ENCODE measurements at regions not wholly inside any gene's neighbourhood (a gene's known extent, or its start where the extent isn't known, plus 50 kb on each side); places are given as distances from the start of the nearest gene placed in this dataset.
"Not testable (repeated sequence)": the region's sequence is repeated elsewhere in the genome, so short reads cannot be mapped to it uniquely, and the experiment has no call there.

DNA sequence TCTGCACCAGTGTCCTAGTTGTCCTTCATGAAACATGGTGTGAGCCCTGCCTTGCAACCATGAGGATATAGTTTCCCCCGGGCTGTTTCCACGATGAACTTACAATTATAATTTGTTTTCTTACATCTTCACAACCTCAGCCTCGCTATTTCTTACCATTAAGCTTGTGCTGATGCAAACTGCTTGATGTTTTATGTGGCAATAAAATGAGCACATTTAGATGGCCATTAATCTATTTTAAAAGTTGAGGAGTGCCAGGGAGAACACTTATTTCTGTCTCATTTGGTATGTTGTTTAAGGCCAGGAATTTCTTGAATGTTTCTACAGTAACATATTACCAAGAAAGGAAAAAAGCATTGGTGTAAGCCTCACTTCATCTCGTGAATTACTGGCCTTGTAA is 214.5 kb upstream of the SLC8A1 start:
- TF ChIP-seq, protein P1, sequence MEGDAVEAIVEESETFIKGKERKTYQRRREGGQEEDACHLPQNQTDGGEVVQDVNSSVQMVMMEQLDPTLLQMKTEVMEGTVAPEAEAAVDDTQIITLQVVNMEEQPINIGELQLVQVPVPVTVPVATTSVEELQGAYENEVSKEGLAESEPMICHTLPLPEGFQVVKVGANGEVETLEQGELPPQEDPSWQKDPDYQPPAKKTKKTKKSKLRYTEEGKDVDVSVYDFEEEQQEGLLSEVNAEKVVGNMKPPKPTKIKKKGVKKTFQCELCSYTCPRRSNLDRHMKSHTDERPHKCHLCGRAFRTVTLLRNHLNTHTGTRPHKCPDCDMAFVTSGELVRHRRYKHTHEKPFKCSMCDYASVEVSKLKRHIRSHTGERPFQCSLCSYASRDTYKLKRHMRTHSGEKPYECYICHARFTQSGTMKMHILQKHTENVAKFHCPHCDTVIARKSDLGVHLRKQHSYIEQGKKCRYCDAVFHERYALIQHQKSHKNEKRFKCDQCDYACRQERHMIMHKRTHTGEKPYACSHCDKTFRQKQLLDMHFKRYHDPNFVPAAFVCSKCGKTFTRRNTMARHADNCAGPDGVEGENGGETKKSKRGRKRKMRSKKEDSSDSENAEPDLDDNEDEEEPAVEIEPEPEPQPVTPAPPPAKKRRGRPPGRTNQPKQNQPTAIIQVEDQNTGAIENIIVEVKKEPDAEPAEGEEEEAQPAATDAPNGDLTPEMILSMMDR (IDR thresholded peaks at IDR 0.05) = no peak
- Histone ChIP-seq H3K27ac (no peak overlapping the region), H3K27me3 (no peaks in the 10 kb centered on the region), H3K9me3 (no peaks in the 10 kb centered on the region), H3K4me1 (ENCODE audit: control insufficient read depth in 1 of 2, insufficient read depth in 1 of 2, low read depth in 1 of 2, low read length in 1 of 2) (peaks cover 8 to 11% of the 10 kb centered on the region in 2 experiments), H3K4me3 (ENCODE audit: low read depth in 1 of 2, low read length in 1 of 2) (no peak overlapping the region), H3K36me3 (no peaks in the 10 kb centered on the region)

DNA sequence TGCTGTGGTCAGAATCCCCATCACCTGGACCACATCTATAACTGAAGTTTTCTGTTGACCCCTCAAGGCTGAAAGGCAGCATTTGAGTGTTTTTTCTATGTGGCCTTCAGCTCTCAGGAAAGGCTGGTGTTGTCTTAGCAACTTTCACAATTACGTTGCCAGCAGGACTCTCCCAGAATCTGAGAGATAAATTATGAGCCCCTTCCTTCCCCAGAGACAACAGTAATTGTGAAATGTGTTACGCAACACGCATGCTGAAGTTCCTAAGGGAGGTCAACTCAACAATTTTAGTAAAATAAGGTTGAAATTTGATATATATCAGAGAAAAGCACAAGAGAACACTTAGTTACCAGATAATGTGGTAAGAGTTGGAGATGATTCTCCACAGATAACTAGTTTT is 216.5 kb upstream of the SLC8A1 start:
- H3K9me3 ChIP-seq = no peaks in the 10 kb centered on the region
- H3K27ac ChIP-seq = no peak overlapping the region
- no peaks in the 10 kb centered on the region for H3K27me3 ChIP-seq
- H3K4me1 ChIP-seq (ENCODE audit: control insufficient read depth in 1 of 2, insufficient read depth in 1 of 2, low read depth in 1 of 2, low read length in 1 of 2) = peaks cover 8 to 11% of the 10 kb centered on the region in 2 experiments
- H3K4me3 ChIP-seq (ENCODE audit: low read depth in 1 of 2, low read length in 1 of 2) = no peak overlapping the region
- H3K36me3 ChIP-seq = no peaks in the 10 kb centered on the region
- TF ChIP-seq, protein P1 (IDR thresholded peaks at IDR 0.05) = no peak

- not testable (repeated sequence) for H3K27ac ChIP-seq; H3K4me1 ChIP-seq (ENCODE audit: control insufficient read depth in 1 of 2, insufficient read depth in 1 of 2, low read depth in 1 of 2, low read length in 1 of 2); H3K27me3 ChIP-seq; H3K4me3 ChIP-seq (ENCODE audit: low read depth in 1 of 2, low read length in 1 of 2); H3K9me3 ChIP-seq; H3K36me3 ChIP-seq
These were observed 224.4 kb upstream of the SLC8A1 start for GRCh38 chr2:40676134-40676790.

GRCh38 chr2:40680547-40680946 is 228.7 kb upstream of the SLC8A1 start:
- TF ChIP-seq, protein P1 (IDR thresholded peaks at IDR 0.05) = no peak
- peak overlapping the region; percentile 47 for H3K27ac ChIP-seq
- peak overlapping the region in 1 of 2 experiments; percentile 15 for H3K4me3 ChIP-seq (ENCODE audit: low read depth in 1 of 2, low read length in 1 of 2)
- H3K36me3 ChIP-seq = no peaks in the 10 kb centered on the region
- H3K27me3 ChIP-seq = no peaks in the 10 kb centered on the region
- H3K9me3 ChIP-seq = no peaks in the 10 kb centered on the region
- peaks cover 0 to 10% of the 10 kb centered on the region in 2 experiments for H3K4me1 ChIP-seq (ENCODE audit: control insufficient read depth in 1 of 2, insufficient read depth in 1 of 2, low read depth in 1 of 2, low read length in 1 of 2)

DNA sequence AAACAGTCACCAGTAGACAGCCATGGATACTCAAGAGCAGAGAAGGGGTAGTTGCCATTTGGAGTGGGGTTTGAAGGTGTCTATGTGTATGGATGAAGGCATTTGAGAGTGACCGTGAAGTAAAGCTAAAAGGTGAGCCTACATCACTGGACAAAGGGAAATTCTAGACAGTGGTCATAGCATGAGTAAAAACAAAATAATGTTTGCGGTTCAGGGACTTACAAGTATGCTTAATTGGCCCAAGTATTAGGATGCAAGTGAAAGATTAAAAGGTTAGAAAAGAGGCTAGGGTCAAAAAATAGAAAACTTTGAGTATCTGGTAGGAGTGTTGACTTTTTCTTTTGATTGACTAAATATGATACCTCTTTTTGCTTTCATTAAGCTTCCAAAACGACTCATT is 238.1 kb upstream of the SLC8A1 start:
- Histone ChIP-seq H3K36me3 (no peaks in the 10 kb centered on the region), H3K9me3 (no peaks in the 10 kb centered on the region), H3K27ac (no peak overlapping the region), H3K27me3 (no peaks in the 10 kb centered on the region), H3K4me3 (ENCODE audit: low read depth in 1 of 2, low read length in 1 of 2) (no peak overlapping the region), H3K4me1 (ENCODE audit: control insufficient read depth in 1 of 2, insufficient read depth in 1 of 2, low read depth in 1 of 2, low read length in 1 of 2) (no peaks in the 10 kb centered on the region)
- TF ChIP-seq, protein P1 (IDR thresholded peaks at IDR 0.05) = no peak

DNA sequence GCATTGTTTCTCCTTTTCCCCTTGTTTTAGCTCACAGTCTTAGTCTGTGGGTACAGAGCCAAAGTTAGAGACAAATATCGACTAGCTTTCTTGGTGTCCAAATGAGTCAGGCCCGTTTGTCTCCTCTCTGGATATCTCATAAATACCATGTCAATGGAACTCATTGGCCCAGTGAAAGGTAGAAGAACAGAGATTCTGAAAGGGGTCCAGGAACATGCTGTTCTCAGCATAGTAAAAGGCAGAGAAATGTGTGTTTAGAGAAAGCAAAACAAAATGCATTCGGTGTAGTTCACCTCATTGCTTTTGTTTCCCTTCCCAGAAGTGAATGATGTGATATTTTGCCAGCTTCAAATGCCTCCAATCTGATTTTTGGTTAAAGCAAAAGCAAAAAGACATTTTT is 238.6 kb upstream of the SLC8A1 start:
- no peaks in the 10 kb centered on the region for H3K9me3 ChIP-seq
- no peaks in the 10 kb centered on the region for H3K36me3 ChIP-seq
- H3K27ac ChIP-seq = no peak overlapping the region
- H3K27me3 ChIP-seq = no peaks in the 10 kb centered on the region
- TF ChIP-seq, protein P1 (IDR thresholded peaks at IDR 0.05) = no peak
- no peaks in the 10 kb centered on the region for H3K4me1 ChIP-seq (ENCODE audit: control insufficient read depth in 1 of 2, insufficient read depth in 1 of 2, low read depth in 1 of 2, low read length in 1 of 2)
- H3K4me3 ChIP-seq (ENCODE audit: low read depth in 1 of 2, low read length in 1 of 2) = no peak overlapping the region
